ENCODE measurements at regions not wholly inside any gene's neighbourhood (a gene's known extent, or its start where the extent isn't known, plus 50 kb on each side); places are given as distances from the start of the nearest gene placed in this dataset.

DNA sequence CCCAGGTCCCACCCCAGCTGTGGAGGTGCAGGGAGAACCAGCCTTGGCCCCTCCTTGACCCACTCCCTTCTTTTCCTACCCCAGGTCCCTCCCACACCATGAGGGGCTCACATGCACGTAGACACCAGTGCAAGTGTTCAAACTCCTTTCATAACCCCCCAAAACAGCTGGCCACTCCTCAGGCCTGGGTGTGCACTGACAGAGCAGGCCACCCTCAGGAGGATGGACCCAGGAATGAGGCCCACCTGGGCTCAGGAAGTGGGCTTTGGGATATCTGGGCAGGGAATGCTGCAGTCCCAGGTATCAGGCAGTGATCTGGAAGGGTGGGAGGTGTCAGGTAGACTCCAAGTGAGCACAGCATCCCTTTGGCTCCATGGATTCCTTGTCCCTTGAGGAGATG lies 723.8 kb downstream of the MATN1 start:
- TF ChIP-seq, protein P1, sequence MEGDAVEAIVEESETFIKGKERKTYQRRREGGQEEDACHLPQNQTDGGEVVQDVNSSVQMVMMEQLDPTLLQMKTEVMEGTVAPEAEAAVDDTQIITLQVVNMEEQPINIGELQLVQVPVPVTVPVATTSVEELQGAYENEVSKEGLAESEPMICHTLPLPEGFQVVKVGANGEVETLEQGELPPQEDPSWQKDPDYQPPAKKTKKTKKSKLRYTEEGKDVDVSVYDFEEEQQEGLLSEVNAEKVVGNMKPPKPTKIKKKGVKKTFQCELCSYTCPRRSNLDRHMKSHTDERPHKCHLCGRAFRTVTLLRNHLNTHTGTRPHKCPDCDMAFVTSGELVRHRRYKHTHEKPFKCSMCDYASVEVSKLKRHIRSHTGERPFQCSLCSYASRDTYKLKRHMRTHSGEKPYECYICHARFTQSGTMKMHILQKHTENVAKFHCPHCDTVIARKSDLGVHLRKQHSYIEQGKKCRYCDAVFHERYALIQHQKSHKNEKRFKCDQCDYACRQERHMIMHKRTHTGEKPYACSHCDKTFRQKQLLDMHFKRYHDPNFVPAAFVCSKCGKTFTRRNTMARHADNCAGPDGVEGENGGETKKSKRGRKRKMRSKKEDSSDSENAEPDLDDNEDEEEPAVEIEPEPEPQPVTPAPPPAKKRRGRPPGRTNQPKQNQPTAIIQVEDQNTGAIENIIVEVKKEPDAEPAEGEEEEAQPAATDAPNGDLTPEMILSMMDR (IDR thresholded peaks at IDR 0.05 in 2 of 3, conservative IDR thresholded peaks at IDR 0.05 in 1 of 3; ENCODE audit: control insufficient read depth in 2 of 3, extremely low read depth in 1 of 3, insufficient read depth in 1 of 3, low read depth in 3 of 3, low read length in 3 of 3): no peak
- no peak for TF ChIP-seq JUND (IDR thresholded peaks at IDR 0.05; ENCODE audit: low read depth, low read length)
- no peak for TF ChIP-seq NFYB (IDR thresholded peaks at IDR 0.05; ENCODE audit: insufficient read depth, low read depth, low read length)
- TF ChIP-seq TAF1 (IDR thresholded peaks at IDR 0.05; ENCODE audit: borderline replicate concordance, low read depth, low read length): no peak
- no peak for TF ChIP-seq EP300 (IDR thresholded peaks at IDR 0.05; ENCODE audit: borderline replicate concordance in 1 of 2, control insufficient read depth in 1 of 2, low read depth in 2 of 2, low read length in 2 of 2)
- TF ChIP-seq KAT2A (conservative IDR thresholded peaks at IDR 0.05; ENCODE audit: control insufficient read depth, low read depth, low read length): no peak
- TF ChIP-seq, protein P2, sequence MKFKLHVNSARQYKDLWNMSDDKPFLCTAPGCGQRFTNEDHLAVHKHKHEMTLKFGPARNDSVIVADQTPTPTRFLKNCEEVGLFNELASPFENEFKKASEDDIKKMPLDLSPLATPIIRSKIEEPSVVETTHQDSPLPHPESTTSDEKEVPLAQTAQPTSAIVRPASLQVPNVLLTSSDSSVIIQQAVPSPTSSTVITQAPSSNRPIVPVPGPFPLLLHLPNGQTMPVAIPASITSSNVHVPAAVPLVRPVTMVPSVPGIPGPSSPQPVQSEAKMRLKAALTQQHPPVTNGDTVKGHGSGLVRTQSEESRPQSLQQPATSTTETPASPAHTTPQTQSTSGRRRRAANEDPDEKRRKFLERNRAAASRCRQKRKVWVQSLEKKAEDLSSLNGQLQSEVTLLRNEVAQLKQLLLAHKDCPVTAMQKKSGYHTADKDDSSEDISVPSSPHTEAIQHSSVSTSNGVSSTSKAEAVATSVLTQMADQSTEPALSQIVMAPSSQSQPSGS (IDR thresholded peaks at IDR 0.05; ENCODE audit: low read length): no peak
- TF ChIP-seq POLR2A (IDR thresholded peaks at IDR 0.05; ENCODE audit: low read depth, low read length): no peak
- TF ChIP-seq RFX5 (IDR thresholded peaks at IDR 0.05; ENCODE audit: low read depth, low read length): no peak
